Stimulated activated CD4-positive, alpha-beta T cell treated with anti-CD3 and anti-CD28 coated beads, Interleukin-4, amount 100 ng/mL, for 1 hour (primary cell): ENCODE measurements at regions not wholly inside any gene's neighbourhood (a gene's known extent, or its start where the extent isn't known, plus 50 kb on each side); places are given as distances from the start of the nearest gene placed in this dataset.
"Not testable (repeated sequence)": the region's sequence is repeated elsewhere in the genome, so short reads cannot be mapped to it uniquely, and the experiment has no call there.

Experiments used
- DNase-seq: peaks from one replicate; pipeline ENCODE4 v3.0.0-alpha.2; 2020

- DNase-seq, result not testable (repeated sequence)
Observed at GRCh38 chr9:41754403-41754802, 374.8 kb downstream of the CNTNAP3B start.

- DNase-seq, result not testable (repeated sequence)
Observed at GRCh38 chr9:41741897-41742296, 387.3 kb downstream of the CNTNAP3B start.

- not testable (repeated sequence) for DNase-seq
Observed at GRCh38 chr9:41741173-41741572, 388.1 kb downstream of the CNTNAP3B start.

GRCh38 chr9:41738681-41739080 is 390.5 kb downstream of the CNTNAP3B start:
- not testable (repeated sequence) for DNase-seq

- not testable (repeated sequence) for DNase-seq
Observed at GRCh38 chr9:41699190-41699589, 430.0 kb downstream of the CNTNAP3B start.

GRCh38 chr9:41697080-41697479 is 432.1 kb downstream of the CNTNAP3B start:
- DNase-seq, result not testable (repeated sequence)

GRCh38 chr9:41679312-41679711 is 449.9 kb downstream of the CNTNAP3B start:
- not testable (repeated sequence) for DNase-seq

- DNase-seq, result not testable (repeated sequence)
Observed at GRCh38 chr9:41663497-41664036, 465.7 kb downstream of the CNTNAP3B start.

- DNase-seq, result not testable (repeated sequence)
Observed at GRCh38 chr9:41658706-41659105, 469.6 kb upstream of the ZNG1F start.

GRCh38 chr9:41658116-41658515 is 469.0 kb upstream of the ZNG1F start:
- DNase-seq, result not testable (repeated sequence)

GRCh38 chr9:41657141-41657540 is 468.0 kb upstream of the ZNG1F start:
- not testable (repeated sequence) for DNase-seq

- DNase-seq, result not testable (repeated sequence)
Observed at GRCh38 chr9:41655071-41655554, 466.0 kb upstream of the ZNG1F start.

- DNase-seq, result not testable (repeated sequence)
Observed at GRCh38 chr9:41654349-41654748, 465.2 kb upstream of the ZNG1F start.

GRCh38 chr9:41653560-41654340 is 464.6 kb upstream of the ZNG1F start:
- not testable (repeated sequence) for DNase-seq

GRCh38 chr9:41652800-41653199 is 463.7 kb upstream of the ZNG1F start:
- DNase-seq, result not testable (repeated sequence)

- not testable (repeated sequence) for DNase-seq
Observed at GRCh38 chr9:41652100-41652713, 463.1 kb upstream of the ZNG1F start.

- not testable (repeated sequence) for DNase-seq
Observed at GRCh38 chr9:41650086-41650485, 461.0 kb upstream of the ZNG1F start.

GRCh38 chr9:41648564-41648963 is 459.4 kb upstream of the ZNG1F start:
- peak; percentile 26 for DNase-seq

- not testable (repeated sequence) for DNase-seq
Observed at GRCh38 chr9:41646246-41646645, 457.1 kb upstream of the ZNG1F start.

- DNase-seq, result peak; percentile 62
Observed at GRCh38 chr9:41643571-41644279, 454.6 kb upstream of the ZNG1F start.

- DNase-seq, result not testable (repeated sequence)
Observed at GRCh38 chr9:41633726-41634125, 444.6 kb upstream of the ZNG1F start.

GRCh38 chr9:41623666-41624065 is 434.5 kb upstream of the ZNG1F start:
- not testable (repeated sequence) for DNase-seq

- not testable (repeated sequence) for DNase-seq
Observed at GRCh38 chr9:41619254-41619653, 430.1 kb upstream of the ZNG1F start.
